HG03521 (cell line): ENCODE measurements at regions not wholly inside any gene's neighbourhood (a gene's known extent, or its start where the extent isn't known, plus 50 kb on each side); places are given as distances from the start of the nearest gene placed in this dataset.

Source experiments
- ATAC-seq: cut with Tn5 transposase; IDR thresholded peaks from one replicate; pipeline ENCODE4 v1.9.1; 2021; ENCODE audit warnings: mild to moderate bottlenecking, moderate library complexity; ENCODE audit not compliant: unreplicated experiment

- ATAC-seq, result no peak
Observed at GRCh38 chr2:176753205-176753604, 459.4 kb upstream of the HNRNPA3 start.

DNA sequence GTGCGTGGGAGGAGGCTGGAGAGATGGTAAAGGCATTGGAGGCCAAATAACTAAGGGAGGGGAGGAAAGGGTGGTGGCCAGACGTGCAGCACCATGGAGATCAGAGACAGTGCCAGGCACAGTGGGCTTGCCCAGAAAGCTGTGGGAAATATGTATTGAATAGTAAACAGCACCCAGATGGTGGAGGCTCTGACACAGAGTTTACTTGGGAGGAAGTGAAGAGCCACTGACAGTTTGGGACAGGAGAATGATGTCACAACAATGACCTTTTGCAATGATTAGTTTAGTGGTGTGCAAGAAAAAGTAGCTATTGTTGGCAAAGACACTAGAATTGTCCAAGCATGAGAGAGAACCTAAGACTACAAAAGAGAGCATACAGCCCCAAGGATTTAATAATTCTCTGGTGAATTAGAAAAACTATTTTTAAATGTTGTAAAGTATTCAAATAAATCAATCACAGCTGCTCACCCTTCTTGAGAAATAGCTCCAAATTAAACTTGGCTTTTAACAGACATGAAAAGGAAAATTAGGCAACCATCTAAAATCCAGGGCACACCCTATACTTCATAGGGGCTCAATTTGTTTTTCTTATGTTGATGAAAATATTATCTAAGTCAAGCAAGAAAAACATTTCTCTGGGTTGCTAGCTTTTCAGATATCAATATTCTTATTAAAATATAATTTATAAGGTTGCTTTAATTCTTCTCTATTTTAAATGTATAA, 458.7 kb upstream of the HNRNPA3 start:
- no peak for ATAC-seq

DNA sequence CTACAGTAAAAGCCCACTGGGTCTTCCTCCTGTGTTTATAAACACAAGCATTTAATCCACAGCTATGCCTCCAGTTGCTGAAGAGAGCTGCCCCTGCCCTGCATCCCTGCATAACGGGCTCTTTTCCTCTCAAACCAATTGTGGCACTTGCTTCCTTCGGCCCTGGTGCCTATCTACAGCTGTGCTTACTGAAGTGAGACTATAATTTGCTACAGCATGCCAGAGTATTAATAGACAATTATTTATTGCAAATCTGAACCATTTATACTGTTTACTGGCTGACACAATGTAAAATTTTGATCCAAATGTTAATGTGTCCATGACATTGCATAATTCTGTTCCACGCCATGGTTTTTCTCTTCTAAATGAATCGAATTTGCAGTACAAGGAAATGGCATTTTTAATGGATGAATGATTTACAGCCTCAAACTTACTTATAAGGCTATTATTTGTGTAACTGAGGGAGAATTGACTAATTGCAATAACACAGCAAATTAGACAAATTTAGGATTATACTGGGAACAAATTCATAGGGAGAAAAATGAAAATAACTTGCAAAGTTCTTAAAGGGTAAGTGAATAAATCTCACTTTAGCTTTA, 457.0 kb upstream of the HNRNPA3 start:
- ATAC-seq, result no peak

- ATAC-seq, result no peak
Observed at GRCh38 chr2:176758426-176758825, 454.2 kb upstream of the HNRNPA3 start.

- no peak for ATAC-seq
Observed at GRCh38 chr2:176760439-176760838, 452.2 kb upstream of the HNRNPA3 start.

DNA sequence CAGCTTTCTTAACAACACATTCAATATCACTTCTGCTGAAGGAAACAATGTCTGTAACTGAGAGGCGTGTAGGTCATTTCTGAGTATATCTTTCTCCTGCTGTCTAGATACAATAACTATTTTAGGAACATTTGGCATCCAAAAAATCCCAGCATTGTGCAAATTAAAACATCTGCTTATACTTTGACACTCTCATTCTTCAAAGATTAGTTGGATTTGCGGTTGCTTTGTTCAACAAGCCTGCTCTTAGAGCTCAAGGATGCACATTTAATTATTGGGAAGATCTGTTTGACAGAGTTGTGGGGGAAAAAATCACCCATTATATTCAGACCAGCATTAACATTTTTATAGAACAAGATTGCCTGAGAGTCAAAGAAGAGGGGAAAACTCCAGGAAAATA, 449.5 kb upstream of the HNRNPA3 start:
- no peak for ATAC-seq

DNA sequence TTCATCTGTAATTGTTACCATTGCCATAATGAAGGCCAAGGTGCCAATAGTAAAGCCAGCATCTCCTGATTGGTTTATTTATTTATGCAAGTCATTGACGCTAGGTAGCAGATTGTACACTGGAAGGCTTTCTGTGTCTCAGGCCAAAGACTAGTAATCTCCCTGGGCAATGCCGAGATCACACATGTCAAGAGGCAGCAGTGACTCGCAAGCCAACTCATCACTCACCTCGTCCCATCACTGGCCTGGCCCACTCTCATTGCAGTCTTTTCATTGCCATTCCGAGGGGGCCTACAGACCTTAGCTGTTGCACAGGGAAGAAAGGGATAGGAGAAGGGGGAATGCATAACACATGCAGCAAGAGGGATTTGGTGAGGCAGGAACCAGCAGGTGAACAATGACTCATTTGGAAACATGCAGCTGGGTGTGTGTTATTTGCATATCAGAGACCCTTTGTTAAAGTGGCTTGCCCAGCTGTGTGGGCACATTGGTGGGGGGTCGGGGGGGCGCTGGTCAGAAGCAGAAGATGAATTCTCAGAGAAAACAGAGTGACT, 448.7 kb upstream of the HNRNPA3 start:
- ATAC-seq, result no peak

DNA sequence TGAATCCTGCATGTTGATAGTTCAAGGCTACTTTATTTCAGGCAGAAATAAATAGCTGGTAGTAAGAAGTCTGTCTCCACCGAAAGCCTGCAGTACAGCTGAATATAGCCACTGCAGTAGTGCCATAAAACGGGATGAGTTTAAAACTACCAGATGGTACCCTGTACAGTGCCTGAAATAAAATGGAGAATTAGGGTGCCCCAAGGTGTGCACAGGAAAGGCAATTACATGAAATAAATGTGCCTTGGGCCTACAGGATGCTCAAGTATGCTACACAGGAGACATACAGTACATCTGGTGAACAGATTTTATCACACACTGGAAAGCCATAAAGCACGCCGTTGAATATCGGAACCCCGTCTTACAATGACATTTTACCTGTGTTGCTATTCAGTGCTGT, 447.7 kb upstream of the HNRNPA3 start:
- ATAC-seq, result no peak

GRCh38 chr2:176766005-176766404, 446.6 kb upstream of the HNRNPA3 start:
- ATAC-seq, result no peak

- no peak for ATAC-seq
Observed at GRCh38 chr2:176768185-176768584, 444.4 kb upstream of the HNRNPA3 start.

DNA sequence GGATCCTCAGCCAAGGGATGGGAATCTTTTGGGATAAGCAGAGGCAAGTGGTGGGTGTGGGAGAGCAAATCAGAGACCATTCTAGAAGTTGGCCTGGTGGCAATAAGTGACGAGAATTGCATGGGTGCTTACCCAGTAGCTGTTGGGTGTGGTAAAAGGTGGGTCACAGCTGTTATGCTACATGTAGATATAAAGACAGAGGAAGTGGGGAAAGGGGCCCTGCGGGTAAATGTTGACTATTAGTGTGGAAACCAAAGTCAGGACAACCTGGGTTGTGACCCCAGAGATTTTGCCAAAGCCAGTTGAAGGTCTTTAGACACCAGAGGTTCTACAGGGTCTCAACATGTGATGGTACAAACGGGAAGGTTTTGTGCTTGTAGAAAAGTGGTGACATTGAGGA, 443.6 kb upstream of the HNRNPA3 start:
- ATAC-seq, result no peak

DNA sequence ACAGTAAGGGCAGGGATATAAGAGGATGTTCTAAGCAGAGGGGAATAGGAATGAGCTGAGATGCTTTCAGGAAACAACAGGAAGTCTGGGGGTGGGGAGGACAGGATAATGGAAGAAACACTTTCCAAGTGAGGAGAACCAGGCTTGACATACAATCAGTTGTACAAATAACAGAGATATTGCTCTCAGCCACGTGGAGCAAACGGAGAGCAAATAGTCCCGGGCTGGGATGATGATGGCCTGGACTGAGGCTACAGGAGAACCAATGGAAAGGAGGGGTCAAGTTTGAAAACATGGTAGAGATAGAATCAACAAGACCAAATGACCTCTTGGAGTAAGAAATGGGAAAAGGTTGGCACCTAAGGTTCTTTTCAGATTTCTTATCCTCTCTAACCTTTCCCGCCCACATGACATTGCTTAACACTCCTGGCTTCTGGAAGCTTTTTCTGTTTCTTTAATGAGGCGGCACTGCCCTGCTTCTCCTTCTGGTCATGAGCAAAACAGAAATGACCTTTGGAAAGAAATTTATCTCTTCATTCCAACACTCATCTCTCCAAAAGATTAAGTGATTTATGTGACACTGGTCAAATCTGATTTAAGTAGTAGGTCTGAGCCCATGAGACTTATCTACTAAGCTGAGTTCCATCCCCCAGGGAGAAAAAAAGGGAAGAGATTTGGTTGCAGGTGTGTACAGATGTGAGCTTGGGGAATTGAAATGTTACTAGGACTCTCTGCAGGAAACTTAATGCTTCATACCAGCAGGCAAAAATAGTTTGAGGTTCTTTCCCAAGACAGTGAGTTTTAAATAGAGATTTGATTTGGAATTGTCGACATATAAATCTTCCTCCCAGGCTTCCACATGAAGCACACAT, 442.9 kb upstream of the HNRNPA3 start:
- no peak for ATAC-seq

- no peak for ATAC-seq
Observed at GRCh38 chr2:176772816-176773215, 439.8 kb upstream of the HNRNPA3 start.

GRCh38 chr2:176774766-176775451, 437.7 kb upstream of the HNRNPA3 start:
- no peak for ATAC-seq

- ATAC-seq, result no peak
Observed at GRCh38 chr2:176777262-176777661, 435.3 kb upstream of the HNRNPA3 start.

DNA sequence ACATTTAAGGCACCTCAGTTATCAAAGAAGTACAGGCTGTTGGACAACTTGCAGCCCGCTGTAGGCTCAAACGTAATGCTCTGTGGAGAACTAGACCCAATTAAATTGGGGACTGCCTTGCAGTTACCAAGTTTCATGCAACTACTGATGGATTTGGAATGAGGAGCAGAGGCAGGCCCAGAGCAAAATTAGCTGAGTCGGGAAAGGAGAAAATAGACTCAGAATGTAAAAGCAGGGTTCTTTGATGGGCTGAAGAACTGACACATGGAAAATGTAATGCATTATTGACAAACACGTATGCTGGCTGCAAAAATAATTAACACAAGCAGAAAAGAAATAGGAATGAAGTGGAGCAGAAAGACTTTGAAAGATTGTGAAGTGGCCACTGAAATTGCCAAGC, 432.7 kb upstream of the HNRNPA3 start:
- no peak for ATAC-seq

- no peak for ATAC-seq
Observed at GRCh38 chr2:176780348-176780747, 432.2 kb upstream of the HNRNPA3 start.

DNA sequence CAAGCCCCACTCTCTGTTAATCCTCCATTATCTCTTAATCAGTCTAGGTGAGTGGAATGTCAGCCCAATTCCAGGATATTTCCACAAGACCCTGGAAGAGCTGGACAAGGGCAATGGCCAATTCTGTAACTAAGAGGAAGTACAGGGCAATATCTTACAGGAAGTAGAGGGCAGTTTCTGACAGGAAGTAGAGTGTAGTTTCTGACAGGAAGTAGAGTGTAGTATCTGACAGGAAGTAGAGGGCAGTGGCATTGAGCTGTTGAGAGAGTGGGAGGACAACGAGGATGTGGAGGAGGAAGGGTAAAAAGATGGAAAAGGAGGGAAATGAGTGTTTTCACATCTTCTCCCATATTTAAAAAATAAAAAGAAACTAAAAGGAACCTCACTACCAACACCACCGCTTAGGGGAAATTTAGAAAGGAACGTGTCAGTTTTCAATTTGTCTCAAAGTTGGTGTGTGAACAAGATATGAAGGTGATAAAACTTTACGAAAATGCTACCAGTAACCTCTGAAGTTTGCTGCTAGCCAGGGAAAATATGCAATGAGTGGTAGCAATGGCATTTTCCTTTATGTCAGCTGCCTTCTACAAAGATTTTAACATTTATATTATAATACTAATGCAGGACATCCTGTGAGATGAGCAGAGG, 430.9 kb upstream of the HNRNPA3 start:
- no peak for ATAC-seq

GRCh38 chr2:176784633-176785200, 427.9 kb upstream of the HNRNPA3 start:
- ATAC-seq, result no peak

- ATAC-seq, result no peak
Observed at GRCh38 chr2:176789751-176790150, 422.8 kb upstream of the HNRNPA3 start.
